ENCODE measurements at regions not wholly inside any gene's neighbourhood (a gene's known extent, or its start where the extent isn't known, plus 50 kb on each side); places are given as distances from the start of the nearest gene placed in this dataset.

- no peak for DNase-seq
Observed at GRCh38 chr5:167870055-167870454, 421.4 kb upstream of the WWC1 start.

- no peak for DNase-seq
Observed at GRCh38 chr5:167871091-167871490, 420.4 kb upstream of the WWC1 start.

GRCh38 chr5:167872791-167873190 lies 418.7 kb upstream of the WWC1 start:
- DNase-seq = no peak

- DNase-seq = no peak
Observed at GRCh38 chr5:167877114-167877722, 414.2 kb upstream of the WWC1 start.

- no peak for DNase-seq
Observed at GRCh38 chr5:167877924-167878323, 413.5 kb upstream of the WWC1 start.

GRCh38 chr5:167880420-167880819 lies 411.0 kb upstream of the WWC1 start:
- no peak for DNase-seq

- DNase-seq = no peak
Observed at GRCh38 chr5:167881041-167881440, 410.4 kb upstream of the WWC1 start.

- DNase-seq = no peak
Observed at GRCh38 chr5:167886196-167886595, 405.2 kb upstream of the WWC1 start.

GRCh38 chr5:167888393-167888792 lies 403.1 kb upstream of the WWC1 start:
- no peak for DNase-seq

- DNase-seq = no peak
Observed at GRCh38 chr5:167889276-167889675, 402.2 kb upstream of the WWC1 start.

GRCh38 chr5:167892352-167893115 lies 398.9 kb upstream of the WWC1 start:
- DNase-seq = no peak

- no peak for DNase-seq
Observed at GRCh38 chr5:167893271-167893670, 398.2 kb upstream of the WWC1 start.

- no peak for DNase-seq
Observed at GRCh38 chr5:167894631-167895472, 396.6 kb upstream of the WWC1 start.

- no peak for DNase-seq
Observed at GRCh38 chr5:167895899-167896659, 395.4 kb upstream of the WWC1 start.

- no peak for DNase-seq
Observed at GRCh38 chr5:167896814-167897213, 394.6 kb upstream of the WWC1 start.

- no peak for DNase-seq
Observed at GRCh38 chr5:167897371-167897770, 394.1 kb upstream of the WWC1 start.

- no peak for DNase-seq
Observed at GRCh38 chr5:167898361-167899042, 392.9 kb upstream of the WWC1 start.

GRCh38 chr5:167899490-167900070 lies 391.9 kb upstream of the WWC1 start:
- no peak for DNase-seq

GRCh38 chr5:167900340-167900935 lies 391.0 kb upstream of the WWC1 start:
- no peak for DNase-seq

- DNase-seq = no peak
Observed at GRCh38 chr5:167902298-167902697, 389.1 kb upstream of the WWC1 start.

- DNase-seq = no peak
Observed at GRCh38 chr5:167903243-167903642, 388.2 kb upstream of the WWC1 start.
